Neural progenitor cell (in vitro differentiated cells): ENCODE measurements at regions not wholly inside any gene's neighbourhood (a gene's known extent, or its start where the extent isn't known, plus 50 kb on each side); places are given as distances from the start of the nearest gene placed in this dataset.

ENCODE experiments used
- CTCF ChIP-seq: fragments of 200-600 bp; sonication (generic); IDR thresholded peaks from 2 replicates; pipeline ENCODE4 v1.5.1; 2017; ENCODE audit warnings: antibody characterized with exemption, mild to moderate bottlenecking
- EZH2 ChIP-seq: fragments of 200-600 bp; sonication (generic); IDR thresholded peaks from 2 replicates; pipeline ENCODE4 v1.6.1; 2017; ENCODE audit warnings: antibody characterized with exemption, mild to moderate bottlenecking, moderate library complexity

DNA sequence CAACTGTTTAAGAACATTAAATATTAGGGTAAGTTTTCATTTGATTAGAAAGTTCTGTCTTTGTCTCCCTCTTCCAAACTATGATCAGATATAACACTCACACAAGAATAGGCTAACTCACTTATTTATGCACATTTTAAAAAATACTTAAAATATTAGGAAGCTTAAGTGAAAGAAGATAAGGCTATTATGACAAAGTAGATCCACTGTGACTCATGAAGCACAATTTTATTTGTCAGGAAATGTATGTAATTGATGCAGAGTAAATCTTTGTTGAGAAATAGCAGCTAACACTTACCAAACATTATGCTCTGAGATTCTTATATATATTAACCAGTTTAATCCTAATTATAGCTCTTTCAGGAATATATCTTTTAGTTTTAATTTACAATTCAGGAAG, 560.6 kb downstream of the CSNK1G3 start:
- TF ChIP-seq EZH2 = no peak
- no peak for TF ChIP-seq CTCF
